ENCODE measurements at regions not wholly inside any gene's neighbourhood (a gene's known extent, or its start where the extent isn't known, plus 50 kb on each side); places are given as distances from the start of the nearest gene placed in this dataset.

DNA sequence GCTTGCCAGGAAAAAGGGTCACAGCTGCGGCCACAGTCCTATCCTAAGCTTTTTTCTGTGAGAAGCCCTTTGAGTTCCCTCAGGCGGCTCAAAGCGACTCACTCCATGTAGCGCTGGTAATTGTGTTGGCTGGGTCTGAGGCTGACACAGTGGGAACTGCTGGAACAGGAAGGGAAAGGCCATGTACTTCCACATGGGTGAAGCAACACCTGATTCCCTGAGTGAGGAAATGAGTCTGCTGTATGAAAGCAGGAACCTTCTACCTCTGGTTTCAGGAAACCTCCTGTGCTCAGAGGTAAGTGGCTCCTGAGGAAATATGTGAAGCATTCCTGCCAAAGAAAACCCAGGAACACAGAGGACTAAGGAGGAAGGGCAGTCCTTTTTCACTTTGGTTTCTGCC lies 734.6 kb upstream of the SORCS1 start:
- CTCF ChIA-PET, result no interaction called here

DNA sequence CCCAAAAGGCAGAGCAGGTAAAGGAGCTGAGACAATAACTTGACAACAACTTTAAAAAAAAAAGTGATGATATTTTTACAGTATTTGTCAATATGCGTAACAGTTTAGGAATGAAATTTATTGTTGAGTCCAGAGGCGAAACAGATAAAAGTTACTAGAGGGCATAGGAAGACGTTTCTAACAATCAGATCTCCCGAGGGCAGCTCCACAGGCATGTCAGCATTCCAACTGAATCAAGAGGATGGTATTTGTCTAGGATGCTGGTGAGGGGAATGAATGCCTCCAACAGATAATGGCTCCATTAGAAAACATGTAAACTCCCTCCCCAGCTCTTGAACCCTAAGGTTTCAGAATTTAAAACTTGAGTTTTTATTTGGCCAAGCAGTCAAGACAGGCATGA lies 733.9 kb upstream of the SORCS1 start:
- 93% methylated on average over 3 of the region's 4 CpGs for WGBS (ENCODE audit: insufficient coverage)
- no peak for DNase-seq
- ChIA-PET CTCF (no interaction called here), POLR2A (no interaction called here)
- Histone ChIP-seq H3K27ac (ENCODE audit: insufficient read depth in 1 of 2, low read depth in 1 of 2, low read length in 2 of 2, poor library complexity in 1 of 2, severe bottlenecking in 2 of 2) (no peak overlapping the region), H3K9me3 (ENCODE audit: control extremely low read depth in 1 of 5, control insufficient read depth in 4 of 5, insufficient read depth in 2 of 5, low read depth in 1 of 5, low read length in 4 of 5) (no peaks in the 10 kb centered on the region), H3K4me1 (ENCODE audit: control extremely low read depth in 1 of 4, control insufficient read depth in 4 of 4, insufficient read depth in 4 of 4, low read length in 3 of 4) (peaks cover 0 to 2% (median 0%) of the 10 kb centered on the region in 4 experiments), H3K27me3 (replicated peaks in 2 of 5; ENCODE audit: control insufficient read depth in 4 of 5, insufficient read depth in 5 of 5, low read length in 4 of 5) (peaks cover 0 to 2% (median 0%) of the 10 kb centered on the region in 5 experiments), H3K36me3 (ENCODE audit: control insufficient read depth in 4 of 4, insufficient read depth in 4 of 4, low read length in 3 of 4) (no peaks in the 10 kb centered on the region), H3K4me3 (ENCODE audit: control insufficient read depth in 1 of 7, extremely low read depth in 1 of 7, insufficient read depth in 4 of 7, low read depth in 2 of 7, low read length in 6 of 7) (no peak overlapping the region)

More for the DNA sequence above, 734.6 kb upstream of the SORCS1 start:
- 93% methylated on average over 4 of the region's 4 CpGs for WGBS (ENCODE audit: insufficient coverage)
- H3K36me3 ChIP-seq (ENCODE audit: control insufficient read depth in 4 of 4, insufficient read depth in 4 of 4, low read length in 3 of 4), result no peaks in the 10 kb centered on the region
- H3K4me3 ChIP-seq (ENCODE audit: control insufficient read depth in 1 of 7, extremely low read depth in 1 of 7, insufficient read depth in 4 of 7, low read depth in 2 of 7, low read length in 6 of 7), result no peak overlapping the region
- peaks cover 0 to 2% (median 0%) of the 10 kb centered on the region in 5 experiments for H3K27me3 ChIP-seq (replicated peaks in 2 of 5; ENCODE audit: control insufficient read depth in 4 of 5, insufficient read depth in 5 of 5, low read length in 4 of 5)
- no peaks in the 10 kb centered on the region for H3K9me3 ChIP-seq (ENCODE audit: control extremely low read depth in 1 of 5, control insufficient read depth in 4 of 5, insufficient read depth in 2 of 5, low read depth in 1 of 5, low read length in 4 of 5)
- POLR2A ChIA-PET, result no interaction called here
- peaks cover 0 to 2% (median 0%) of the 10 kb centered on the region in 4 experiments for H3K4me1 ChIP-seq (ENCODE audit: control extremely low read depth in 1 of 4, control insufficient read depth in 4 of 4, insufficient read depth in 4 of 4, low read length in 3 of 4)
- H3K27ac ChIP-seq (ENCODE audit: insufficient read depth in 1 of 2, low read depth in 1 of 2, low read length in 2 of 2, poor library complexity in 1 of 2, severe bottlenecking in 2 of 2), result no peak overlapping the region
- no peak for DNase-seq

DNA sequence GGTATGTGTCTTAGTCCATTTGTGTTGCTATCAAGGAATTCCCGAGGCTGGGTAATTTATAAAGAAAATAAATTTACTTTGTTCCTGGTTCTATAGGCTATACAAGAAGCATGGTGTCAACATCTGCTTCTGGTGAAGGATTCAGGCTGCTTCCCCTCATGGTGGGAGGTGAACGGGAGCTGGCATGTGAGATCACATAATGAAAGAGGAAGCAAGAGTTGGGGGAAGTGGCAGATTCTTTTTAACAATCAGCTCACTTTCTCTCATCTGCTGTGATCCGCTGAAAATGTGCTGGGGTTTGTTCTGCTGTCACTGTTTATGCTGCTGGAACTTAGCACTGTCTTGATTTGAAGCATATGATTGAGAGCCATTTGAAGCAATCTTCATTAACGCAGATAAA lies 730.0 kb upstream of the SORCS1 start:
- CTCF ChIA-PET, result no interaction called here
- Histone ChIP-seq H3K4me3 (ENCODE audit: control insufficient read depth in 1 of 7, extremely low read depth in 1 of 7, insufficient read depth in 4 of 7, low read depth in 2 of 7, low read length in 6 of 7) (no peak overlapping the region), H3K36me3 (ENCODE audit: control insufficient read depth in 4 of 4, insufficient read depth in 4 of 4, low read length in 3 of 4) (no peaks in the 10 kb centered on the region), H3K27ac (ENCODE audit: insufficient read depth in 1 of 2, low read depth in 1 of 2, low read length in 2 of 2, poor library complexity in 1 of 2, severe bottlenecking in 2 of 2) (no peak overlapping the region), H3K4me1 (ENCODE audit: control extremely low read depth in 1 of 4, control insufficient read depth in 4 of 4, insufficient read depth in 4 of 4, low read length in 3 of 4) (peaks cover 0 to 2% (median 0%) of the 10 kb centered on the region in 4 experiments), H3K9me3 (ENCODE audit: control extremely low read depth in 1 of 5, control insufficient read depth in 4 of 5, insufficient read depth in 2 of 5, low read depth in 1 of 5, low read length in 4 of 5) (no peaks in the 10 kb centered on the region), H3K27me3 (replicated peaks in 2 of 5; ENCODE audit: control insufficient read depth in 4 of 5, insufficient read depth in 5 of 5, low read length in 4 of 5) (no peaks in the 10 kb centered on the region)
- POLR2A ChIA-PET, result no interaction called here
- WGBS (ENCODE audit: insufficient coverage), result 0% methylated on average over 1 of the region's 4 CpGs
- peak in 1 of 3 donors; percentile 0 for DNase-seq

DNA sequence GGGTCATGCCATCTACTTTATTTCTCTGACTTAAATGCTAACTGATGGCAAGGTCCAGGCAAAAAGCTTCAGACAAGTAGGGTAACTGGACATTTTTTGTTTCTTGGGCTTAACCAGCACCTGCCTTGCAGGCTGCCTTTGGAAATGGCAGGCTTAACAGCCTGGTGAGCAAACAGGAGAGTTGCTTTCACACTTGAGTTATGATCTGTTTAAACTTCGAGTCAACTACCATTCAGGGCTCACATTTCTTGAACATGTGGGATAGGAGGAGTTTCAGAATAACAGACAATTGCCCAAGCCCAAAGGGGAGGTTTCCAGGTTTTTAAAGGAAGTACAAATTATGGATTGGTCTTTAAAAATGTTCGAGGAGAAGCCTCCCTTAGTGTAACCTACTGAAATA lies 724.6 kb upstream of the SORCS1 start:
- no peaks in the 10 kb centered on the region for H3K36me3 ChIP-seq (ENCODE audit: control insufficient read depth in 4 of 4, insufficient read depth in 4 of 4, low read length in 3 of 4)
- WGBS (ENCODE audit: insufficient coverage), result no CpG with 5 or more reads among the region's 2 CpGs

DNA sequence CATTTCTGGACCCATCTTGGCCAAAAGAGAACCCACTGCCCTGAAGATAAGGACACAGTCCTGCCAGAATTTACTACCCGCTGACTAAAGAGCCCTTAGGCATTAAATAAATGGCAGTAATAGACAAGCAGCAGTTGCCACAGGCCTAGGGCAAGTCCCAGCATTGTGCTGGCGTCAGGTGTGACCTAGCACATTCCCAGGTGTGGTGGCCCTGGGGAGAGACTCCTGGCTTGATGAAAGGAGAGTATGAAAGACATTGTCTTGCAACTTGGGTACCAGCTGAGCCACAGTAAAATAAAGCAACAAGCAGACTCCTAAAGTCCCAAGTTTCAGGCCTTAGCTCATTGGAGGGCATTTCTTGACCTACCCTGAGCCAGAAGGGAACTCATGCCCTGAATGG lies 715.7 kb upstream of the SORCS1 start:
- WGBS (ENCODE audit: insufficient coverage), result 100% methylated on average over 2 of the region's 2 CpGs
- ChIA-PET CTCF (no interaction called here), POLR2A (no interaction called here)
- Histone ChIP-seq H3K27ac (ENCODE audit: insufficient read depth in 1 of 2, low read depth in 1 of 2, low read length in 2 of 2, poor library complexity in 1 of 2, severe bottlenecking in 2 of 2) (no peak overlapping the region), H3K4me3 (ENCODE audit: control insufficient read depth in 1 of 7, extremely low read depth in 1 of 7, insufficient read depth in 4 of 7, low read depth in 2 of 7, low read length in 6 of 7) (no peak overlapping the region), H3K36me3 (ENCODE audit: control insufficient read depth in 4 of 4, insufficient read depth in 4 of 4, low read length in 3 of 4) (no peaks in the 10 kb centered on the region), H3K4me1 (ENCODE audit: control extremely low read depth in 1 of 4, control insufficient read depth in 4 of 4, insufficient read depth in 4 of 4, low read length in 3 of 4) (no peaks in the 10 kb centered on the region), H3K9me3 (ENCODE audit: control extremely low read depth in 1 of 5, control insufficient read depth in 4 of 5, insufficient read depth in 2 of 5, low read depth in 1 of 5, low read length in 4 of 5) (peaks cover 0 to 6% (median 2%) of the 10 kb centered on the region in 5 experiments), H3K27me3 (replicated peaks in 2 of 5; ENCODE audit: control insufficient read depth in 4 of 5, insufficient read depth in 5 of 5, low read length in 4 of 5) (no peaks in the 10 kb centered on the region)
- DNase-seq, result no peak

More for the DNA sequence above, 724.6 kb upstream of the SORCS1 start:
- ChIA-PET POLR2A (no interaction called here), CTCF (interaction anchor here (1.6 kb wide), 1 partner anchor 18 kb away, joined by 4 read pairs; no protein-coding TSS in a partner anchor)
- Histone ChIP-seq H3K9me3 (ENCODE audit: control extremely low read depth in 1 of 5, control insufficient read depth in 4 of 5, insufficient read depth in 2 of 5, low read depth in 1 of 5, low read length in 4 of 5) (peaks cover 0 to 2% (median 0%) of the 10 kb centered on the region in 5 experiments), H3K27ac (ENCODE audit: insufficient read depth in 1 of 2, low read depth in 1 of 2, low read length in 2 of 2, poor library complexity in 1 of 2, severe bottlenecking in 2 of 2) (no peak overlapping the region), H3K27me3 (replicated peaks in 2 of 5; ENCODE audit: control insufficient read depth in 4 of 5, insufficient read depth in 5 of 5, low read length in 4 of 5) (peaks cover 0 to 3% (median 0%) of the 10 kb centered on the region in 5 experiments), H3K4me3 (ENCODE audit: control insufficient read depth in 1 of 7, extremely low read depth in 1 of 7, insufficient read depth in 4 of 7, low read depth in 2 of 7, low read length in 6 of 7) (no peak overlapping the region), H3K4me1 (ENCODE audit: control extremely low read depth in 1 of 4, control insufficient read depth in 4 of 4, insufficient read depth in 4 of 4, low read length in 3 of 4) (no peaks in the 10 kb centered on the region)
- DNase-seq, result no peak

DNA sequence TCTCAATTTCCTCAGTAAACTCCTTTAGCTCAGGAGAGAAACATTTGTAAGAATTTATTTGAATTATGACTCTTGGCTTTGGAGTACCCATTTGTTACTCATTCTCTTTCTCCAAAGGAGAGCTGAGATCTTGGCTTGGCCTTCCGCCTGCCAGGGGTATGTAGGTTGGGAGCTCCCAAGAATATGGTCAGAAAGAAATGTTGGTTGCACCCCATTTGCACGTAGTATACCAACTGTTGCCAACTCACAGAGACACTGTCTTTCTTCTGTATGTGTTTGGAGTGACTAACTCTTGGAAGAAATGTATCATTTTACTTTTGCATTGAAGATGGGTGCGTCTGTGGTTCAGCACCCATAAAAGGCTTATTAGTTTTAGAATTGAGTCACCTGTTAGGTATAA lies 708.5 kb upstream of the SORCS1 start:
- ChIA-PET POLR2A (no interaction called here), CTCF (no interaction called here)
- no peak overlapping the region for H3K4me3 ChIP-seq (ENCODE audit: control insufficient read depth in 1 of 7, extremely low read depth in 1 of 7, insufficient read depth in 4 of 7, low read depth in 2 of 7, low read length in 6 of 7)
- 100% methylated on average over 2 of the region's 3 CpGs for WGBS (ENCODE audit: insufficient coverage)
- no peaks in the 10 kb centered on the region for H3K4me1 ChIP-seq (ENCODE audit: control extremely low read depth in 1 of 4, control insufficient read depth in 4 of 4, insufficient read depth in 4 of 4, low read length in 3 of 4)
- H3K36me3 ChIP-seq (ENCODE audit: control insufficient read depth in 4 of 4, insufficient read depth in 4 of 4, low read length in 3 of 4), result no peaks in the 10 kb centered on the region
- no peak for DNase-seq
- H3K9me3 ChIP-seq (ENCODE audit: control extremely low read depth in 1 of 5, control insufficient read depth in 4 of 5, insufficient read depth in 2 of 5, low read depth in 1 of 5, low read length in 4 of 5), result peaks cover 0 to 1% (median 0%) of the 10 kb centered on the region in 5 experiments
- no peak overlapping the region for H3K27ac ChIP-seq (ENCODE audit: insufficient read depth in 1 of 2, low read depth in 1 of 2, low read length in 2 of 2, poor library complexity in 1 of 2, severe bottlenecking in 2 of 2)
- no peaks in the 10 kb centered on the region for H3K27me3 ChIP-seq (replicated peaks in 2 of 5; ENCODE audit: control insufficient read depth in 4 of 5, insufficient read depth in 5 of 5, low read length in 4 of 5)

DNA sequence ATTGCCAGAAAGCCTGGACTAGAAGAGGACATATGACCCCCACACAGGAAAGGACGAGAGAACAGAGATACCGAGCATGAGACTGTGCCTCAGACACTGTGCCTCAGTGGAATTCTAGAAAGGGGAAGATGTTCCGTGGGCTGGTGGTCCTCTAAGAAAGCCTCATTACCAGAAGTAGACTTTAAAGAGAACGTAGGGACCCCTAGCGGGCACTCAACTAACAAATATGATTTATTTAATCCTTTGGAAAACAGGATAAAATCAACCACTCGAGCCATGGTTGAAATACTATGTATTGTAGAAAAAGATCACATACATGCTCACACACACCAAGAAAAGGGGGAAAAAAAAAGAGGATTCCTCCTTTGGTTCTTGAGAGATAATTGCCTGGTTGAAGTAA lies 701.2 kb upstream of the SORCS1 start:
- DNase-seq, result no peak
- H3K27ac ChIP-seq (ENCODE audit: insufficient read depth in 1 of 2, low read depth in 1 of 2, low read length in 2 of 2, poor library complexity in 1 of 2, severe bottlenecking in 2 of 2), result no peak overlapping the region
- CTCF ChIA-PET, result no interaction called here
- H3K36me3 ChIP-seq (ENCODE audit: control insufficient read depth in 4 of 4, insufficient read depth in 4 of 4, low read length in 3 of 4), result no peaks in the 10 kb centered on the region
- POLR2A ChIA-PET, result no interaction called here
- H3K9me3 ChIP-seq (ENCODE audit: control extremely low read depth in 1 of 5, control insufficient read depth in 4 of 5, insufficient read depth in 2 of 5, low read depth in 1 of 5, low read length in 4 of 5), result peaks cover 0 to 1% (median 0%) of the 10 kb centered on the region in 5 experiments
- no peak overlapping the region for H3K4me3 ChIP-seq (ENCODE audit: control insufficient read depth in 1 of 7, extremely low read depth in 1 of 7, insufficient read depth in 4 of 7, low read depth in 2 of 7, low read length in 6 of 7)
- H3K4me1 ChIP-seq (ENCODE audit: control extremely low read depth in 1 of 4, control insufficient read depth in 4 of 4, insufficient read depth in 4 of 4, low read length in 3 of 4), result no peaks in the 10 kb centered on the region
- no peaks in the 10 kb centered on the region for H3K27me3 ChIP-seq (replicated peaks in 2 of 5; ENCODE audit: control insufficient read depth in 4 of 5, insufficient read depth in 5 of 5, low read length in 4 of 5)
- WGBS (ENCODE audit: insufficient coverage), result 84% methylated on average over 3 of the region's 6 CpGs

All from common myeloid progenitor, CD34-positive (primary cell).